ENCODE measurements at regions not wholly inside any gene's neighbourhood (a gene's known extent, or its start where the extent isn't known, plus 50 kb on each side); places are given as distances from the start of the nearest gene placed in this dataset.

GRCh38 chr14:71692496-71692895, 239.7 kb upstream of the RGS6 start (continued):
- no peak for TF ChIP-seq ZBTB43 (CRISPR knock-in tag; IDR thresholded peaks at IDR 0.05)
- TF ChIP-seq NFRKB (IDR thresholded peaks at IDR 0.05; ENCODE audit: low read depth), result no peak

GRCh38 chr14:71693381-71693780, 238.8 kb upstream of the RGS6 start:
- Histone ChIP-seq H3K9ac (ENCODE audit: insufficient read depth in 1 of 2, low read depth in 2 of 2, low read length in 2 of 2) (no peak overlapping the region), H3K27ac (ENCODE audit: extremely low read depth, low read depth, low read length) (no peak overlapping the region), H2AFZ (ENCODE audit: low read depth, low read length) (no peak overlapping the region), H3K4me1 (replicated peaks in 1 of 2; ENCODE audit: control insufficient read depth in 2 of 2, insufficient read depth in 2 of 2, low read length in 2 of 2) (no peaks in the 10 kb centered on the region), H4K20me1 (replicated peaks; ENCODE audit: control insufficient read depth, insufficient read depth, low read length) (no peaks in the 10 kb centered on the region), H3K9me3 (replicated peaks; ENCODE audit: control insufficient read depth, insufficient read depth, low read depth, low read length) (no peaks in the 10 kb centered on the region), H3K79me2 (ENCODE audit: control insufficient read depth, insufficient read depth, low read length) (no peaks in the 10 kb centered on the region), H3K36me3 (ENCODE audit: control insufficient read depth, insufficient read depth, low read length) (no peaks in the 10 kb centered on the region), H3K4me3 (no peak overlapping the region), H3K27me3 (ENCODE audit: control insufficient read depth in 2 of 2, insufficient read depth in 2 of 2, low read length in 2 of 2) (no peaks in the 10 kb centered on the region), H3K4me2 (ENCODE audit: insufficient read depth, low read length) (no peak overlapping the region), H3K9me1 (ENCODE audit: control insufficient read depth, insufficient read depth, low read length) (no peaks in the 10 kb centered on the region)
- no TSS peak for BruUV-seq (replicated peaks)
- in situ Hi-C loops (cut with MboI), result no loop called here
- CTCF ChIA-PET (ENCODE audit: low intra/inter-chr PET ratio), result no interaction called here
- ATAC-seq (no peak), FAIRE-seq (no peak), DNase-seq (ENCODE audit: extremely low read depth in 1 of 4, low spot score in 3 of 4) (no peak)
- POLR2A ChIA-PET, result no interaction called here
- intact Hi-C loops (cut with micrococcal nuclease), result no loop called here
- 85% methylated on average over 2 of the region's 6 CpGs for WGBS (ENCODE audit: insufficient coverage, low coverage, missing lambda C conversion rate)
- no peak for TF ChIP-seq HINFP (tag; conservative IDR thresholded peaks at IDR 0.05; ENCODE audit: low read depth)
- TF ChIP-seq CREB3 (tag; conservative IDR thresholded peaks at IDR 0.05; ENCODE audit: low read depth), result no peak
- TF ChIP-seq HIVEP1 (CRISPR knock-in tag; IDR thresholded peaks at IDR 0.05), result no peak
- TF ChIP-seq GTF2F1 (IDR thresholded peaks at IDR 0.05; ENCODE audit: low read depth, low read length), result no peak
- TF ChIP-seq HDGF (IDR thresholded peaks at IDR 0.05), result no peak

Measured in K562 (cell line).